ENCODE measurements at regions not wholly inside any gene's neighbourhood (a gene's known extent, or its start where the extent isn't known, plus 50 kb on each side); places are given as distances from the start of the nearest gene placed in this dataset.
"Not testable (repeated sequence)": the region's sequence is repeated elsewhere in the genome, so short reads cannot be mapped to it uniquely, and the experiment has no call there.

GRCh38 chr4:57373991-57374390, 263.8 kb upstream of the IGFBP7 start:
- DNase-seq, result no peak

- DNase-seq, result no peak
Observed at GRCh38 chr4:57371671-57372070, 261.5 kb upstream of the IGFBP7 start.

- DNase-seq, result no peak
Observed at GRCh38 chr4:57370691-57371090, 260.5 kb upstream of the IGFBP7 start.

- DNase-seq, result no peak
Observed at GRCh38 chr4:57369446-57369845, 259.3 kb upstream of the IGFBP7 start.

- DNase-seq, result no peak
Observed at GRCh38 chr4:57364255-57364654, 254.1 kb upstream of the IGFBP7 start.

GRCh38 chr4:57363346-57363745, 253.2 kb upstream of the IGFBP7 start:
- no peak for DNase-seq

GRCh38 chr4:57360681-57361080, 250.5 kb upstream of the IGFBP7 start:
- DNase-seq, result no peak

- no peak for DNase-seq
Observed at GRCh38 chr4:57355101-57355665, 245.0 kb upstream of the IGFBP7 start.

- no peak for DNase-seq
Observed at GRCh38 chr4:57351731-57352130, 241.5 kb upstream of the IGFBP7 start.

GRCh38 chr4:57344296-57344695, 234.1 kb upstream of the IGFBP7 start:
- no peak for DNase-seq

- no peak for DNase-seq
Observed at GRCh38 chr4:57342411-57342810, 232.2 kb upstream of the IGFBP7 start.

- not testable (repeated sequence) for DNase-seq
Observed at GRCh38 chr4:57338861-57339260, 228.7 kb upstream of the IGFBP7 start.

- no peak for DNase-seq
Observed at GRCh38 chr4:57333684-57334083, 223.5 kb upstream of the IGFBP7 start.

- DNase-seq, result no peak
Observed at GRCh38 chr4:57331959-57332358, 221.8 kb upstream of the IGFBP7 start.

- DNase-seq, result no peak
Observed at GRCh38 chr4:57329279-57329678, 219.1 kb upstream of the IGFBP7 start.

GRCh38 chr4:57324673-57325307, 214.6 kb upstream of the IGFBP7 start:
- no peak for DNase-seq

GRCh38 chr4:57320849-57321248, 210.7 kb upstream of the IGFBP7 start:
- no peak for DNase-seq

- DNase-seq, result no peak
Observed at GRCh38 chr4:57320217-57320616, 210.0 kb upstream of the IGFBP7 start.

GRCh38 chr4:57318703-57319102, 208.5 kb upstream of the IGFBP7 start:
- no peak for DNase-seq

GRCh38 chr4:57314636-57315035, 204.5 kb upstream of the IGFBP7 start:
- no peak for DNase-seq

- no peak for DNase-seq
Observed at GRCh38 chr4:57312296-57312695, 202.1 kb upstream of the IGFBP7 start.

- no peak for DNase-seq
Observed at GRCh38 chr4:57309658-57310057, 199.5 kb upstream of the IGFBP7 start.

GRCh38 chr4:57308301-57308700, 198.1 kb upstream of the IGFBP7 start:
- no peak for DNase-seq

- DNase-seq, result no peak
Observed at GRCh38 chr4:57305836-57306235, 195.7 kb upstream of the IGFBP7 start.
